Natural killer cell (primary cell): ENCODE measurements at regions not wholly inside any gene's neighbourhood (a gene's known extent, or its start where the extent isn't known, plus 50 kb on each side); places are given as distances from the start of the nearest gene placed in this dataset.

Experiments used
- ATAC-seq, 3 donors: fragments of 150-1000 bp in 2 of 3; fragments of 200-7000 bp in 1 of 3; cut with Tn5 transposase; 1 replicate in 1 of 3; 2 replicates in 2 of 3; pipeline ENCODE4 v1.10.0; 2021; ENCODE audit warnings: mild to moderate bottlenecking in 2 of 3, moderate library complexity in 2 of 3
- DNase-seq, 2 donors: peaks; one replicate each; pipeline versions ENCODE4 v3.0.0 to v3.0.0-alpha.2; 2013 to 2021; ENCODE audit warnings: mixed read lengths in 1 of 2
- H3K27ac ChIP-seq: one replicate; pipeline ENCODE4 v1.5.1; 2013; ENCODE audit warnings: mild to moderate bottlenecking, low read length
- H3K27me3 ChIP-seq: one replicate; pipeline ENCODE4 v1.6.1; 2013; ENCODE audit warnings: low read length; ENCODE audit not compliant: control insufficient read depth, insufficient read depth
- H3K36me3 ChIP-seq: one replicate; pipeline ENCODE4 v1.6.1; 2013; ENCODE audit warnings: low read length; ENCODE audit not compliant: control insufficient read depth, insufficient read depth
- H3K4me1 ChIP-seq: one replicate; pipeline ENCODE4 v1.6.1; 2013; ENCODE audit warnings: low read length; ENCODE audit not compliant: control insufficient read depth, insufficient read depth
- H3K4me3 ChIP-seq: one replicate; pipeline ENCODE4 v1.5.1; 2013; ENCODE audit warnings: low read length
- H3K9me3 ChIP-seq: one replicate; pipeline ENCODE4 v1.6.1; 2013; ENCODE audit warnings: low read length; ENCODE audit not compliant: control insufficient read depth, insufficient read depth
- H3K27ac Mint-ChIP-seq, 2 donors: one replicate each; pipeline ENCODE4 v1.8.0; 2022; ENCODE audit warnings: mild to moderate bottlenecking in 2 of 2, mixed read lengths in 2 of 2, moderate library complexity in 1 of 2
- H3K27me3 Mint-ChIP-seq, 2 donors: one replicate each; pipeline ENCODE4 v1.8.0; 2022; ENCODE audit warnings: low read depth in 2 of 2, mixed read lengths in 2 of 2
- H3K36me3 Mint-ChIP-seq: one replicate; pipeline ENCODE4 v1.8.0; 2022; ENCODE audit warnings: mixed read lengths
- H3K4me1 Mint-ChIP-seq, 2 donors: one replicate each; pipeline ENCODE4 v1.8.0; 2022; ENCODE audit warnings: mixed read lengths in 2 of 2
- H3K4me3 Mint-ChIP-seq: one replicate; pipeline ENCODE4 v1.8.0; 2022; ENCODE audit warnings: mild to moderate bottlenecking, moderate library complexity, mixed read lengths
- H3K9me3 Mint-ChIP-seq, 2 donors: one replicate each; pipeline ENCODE4 v1.8.0; 2022; ENCODE audit warnings: mixed read lengths in 2 of 2
- WGBS: methylation state at CpG from one replicate; pipeline ENCODE4 v1.1.7; 2013; ENCODE audit warnings: missing lambda C conversion rate; ENCODE audit not compliant: insufficient coverage; 5-methylcytosine and 5-hydroxymethylcytosine counted together
- intact Hi-C: fragments of 100-400 bp; cut with micrococcal nuclease; formaldehyde crosslinking; loops from one replicate; pipeline ENCODE4 v1.14.2; 2022
- TF ChIP-seq, protein P1 (sequence below): fragments of 200-600 bp; IDR thresholded peaks from one replicate; pipeline ENCODE4 v1.8.0; 2022; ENCODE audit warnings: antibody characterized with exemption

DNA sequence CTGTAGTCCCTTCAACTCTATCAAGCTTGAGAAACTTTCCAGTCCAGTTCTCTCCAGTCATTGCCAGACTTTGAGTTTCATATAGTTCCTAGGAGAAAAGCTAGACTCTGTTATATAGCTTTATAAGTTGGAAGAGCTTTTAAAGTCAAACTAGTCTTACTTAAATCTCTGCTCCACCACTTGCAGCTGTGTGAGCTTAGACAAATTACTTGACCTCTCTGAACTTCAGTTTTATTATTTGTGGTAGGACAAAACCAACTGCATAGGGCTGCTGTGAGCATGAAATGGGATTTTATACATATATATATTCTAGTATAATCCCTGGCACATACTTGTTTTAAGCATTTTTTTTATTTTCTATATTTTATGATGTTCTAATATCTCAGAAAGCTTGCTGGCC is 338.7 kb upstream of the NR5A2 start:
- H3K4me1 ChIP-seq, result no peaks in the 10 kb centered on the region
- Mint-ChIP-seq H3K4me1 (no peaks in the 10 kb centered on the region), H3K36me3 (no peaks in the 10 kb centered on the region), H3K27me3 (peaks cover 16 to 33% of the 10 kb centered on the region in 2 donors), H3K9me3 (no peaks in the 10 kb centered on the region), H3K4me3 (no peak overlapping the region), H3K27ac (no peak overlapping the region)
- ATAC-seq (no peak), DNase-seq (no peak)
- H3K36me3 ChIP-seq, result no peaks in the 10 kb centered on the region
- H3K27ac ChIP-seq, result no peak overlapping the region
- TF ChIP-seq, protein P1, sequence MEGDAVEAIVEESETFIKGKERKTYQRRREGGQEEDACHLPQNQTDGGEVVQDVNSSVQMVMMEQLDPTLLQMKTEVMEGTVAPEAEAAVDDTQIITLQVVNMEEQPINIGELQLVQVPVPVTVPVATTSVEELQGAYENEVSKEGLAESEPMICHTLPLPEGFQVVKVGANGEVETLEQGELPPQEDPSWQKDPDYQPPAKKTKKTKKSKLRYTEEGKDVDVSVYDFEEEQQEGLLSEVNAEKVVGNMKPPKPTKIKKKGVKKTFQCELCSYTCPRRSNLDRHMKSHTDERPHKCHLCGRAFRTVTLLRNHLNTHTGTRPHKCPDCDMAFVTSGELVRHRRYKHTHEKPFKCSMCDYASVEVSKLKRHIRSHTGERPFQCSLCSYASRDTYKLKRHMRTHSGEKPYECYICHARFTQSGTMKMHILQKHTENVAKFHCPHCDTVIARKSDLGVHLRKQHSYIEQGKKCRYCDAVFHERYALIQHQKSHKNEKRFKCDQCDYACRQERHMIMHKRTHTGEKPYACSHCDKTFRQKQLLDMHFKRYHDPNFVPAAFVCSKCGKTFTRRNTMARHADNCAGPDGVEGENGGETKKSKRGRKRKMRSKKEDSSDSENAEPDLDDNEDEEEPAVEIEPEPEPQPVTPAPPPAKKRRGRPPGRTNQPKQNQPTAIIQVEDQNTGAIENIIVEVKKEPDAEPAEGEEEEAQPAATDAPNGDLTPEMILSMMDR, result no peak
- no peak overlapping the region for H3K4me3 ChIP-seq
- H3K27me3 ChIP-seq, result no peaks in the 10 kb centered on the region
- no peaks in the 10 kb centered on the region for H3K9me3 ChIP-seq
- intact Hi-C loops, result loop anchor here (5.0 kb wide), 1 partner anchor 824 kb away; no protein-coding TSS in a partner anchor

DNA sequence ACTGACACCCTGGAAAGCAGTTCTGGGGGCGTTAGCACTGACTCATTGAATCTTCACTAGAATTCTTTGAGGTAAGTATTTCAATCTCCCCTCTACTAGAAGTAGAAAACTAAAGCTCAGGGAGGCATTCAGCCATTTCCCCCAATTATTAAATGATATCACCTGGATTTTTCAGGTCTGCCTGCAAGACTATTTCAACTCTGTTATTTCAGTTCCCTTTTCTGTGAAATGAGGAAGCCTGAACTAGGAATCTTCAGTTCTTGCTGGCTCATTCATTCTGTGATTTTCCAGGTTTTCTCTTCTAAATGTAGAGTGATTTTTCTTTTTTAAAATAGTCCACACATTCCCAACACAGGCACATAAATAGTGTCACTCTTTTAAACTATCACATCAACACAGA is 337.0 kb upstream of the NR5A2 start:
- WGBS, result 60% methylated on average over 1 of the region's 1 CpG
- H3K4me1 ChIP-seq, result no peaks in the 10 kb centered on the region
- TF ChIP-seq, protein P1, result no peak
- no peak overlapping the region for H3K27ac ChIP-seq
- H3K4me3 ChIP-seq, result no peak overlapping the region
- no peaks in the 10 kb centered on the region for H3K9me3 ChIP-seq
- Mint-ChIP-seq H3K9me3 (no peaks in the 10 kb centered on the region), H3K4me1 (no peaks in the 10 kb centered on the region), H3K27ac (no peak overlapping the region), H3K36me3 (no peaks in the 10 kb centered on the region), H3K4me3 (no peak overlapping the region), H3K27me3 (peaks cover 18 to 45% of the 10 kb centered on the region in 2 donors)
- no peaks in the 10 kb centered on the region for H3K36me3 ChIP-seq
- ATAC-seq, result no peak
- no peak for DNase-seq
- H3K27me3 ChIP-seq, result no peaks in the 10 kb centered on the region
- intact Hi-C loops, result no loop called here

DNA sequence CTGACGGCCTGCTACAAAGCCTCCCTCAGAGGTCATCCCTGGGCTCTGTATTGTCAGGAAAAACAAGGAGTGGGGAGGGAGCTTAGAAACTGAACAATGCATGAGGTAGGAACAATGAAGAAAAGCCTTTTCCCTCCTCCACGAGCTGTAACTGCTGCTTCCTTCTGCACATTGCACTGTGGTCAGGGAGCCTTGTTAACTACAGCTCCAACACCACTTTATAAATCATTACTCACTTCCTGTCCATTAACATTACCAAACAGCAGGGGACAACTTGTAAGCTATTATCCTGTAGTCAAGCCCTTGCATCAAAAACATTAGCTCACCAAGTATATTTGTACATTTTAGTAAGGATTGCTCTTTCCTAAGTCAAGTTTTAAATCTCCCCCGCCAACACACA is 336.0 kb upstream of the NR5A2 start:
- WGBS, result 71% methylated on average over 3 of the region's 3 CpGs
- H3K27me3 Mint-ChIP-seq, result peaks cover 18 to 47% of the 10 kb centered on the region in 2 donors
- H3K27ac ChIP-seq, result no peak overlapping the region

DNA sequence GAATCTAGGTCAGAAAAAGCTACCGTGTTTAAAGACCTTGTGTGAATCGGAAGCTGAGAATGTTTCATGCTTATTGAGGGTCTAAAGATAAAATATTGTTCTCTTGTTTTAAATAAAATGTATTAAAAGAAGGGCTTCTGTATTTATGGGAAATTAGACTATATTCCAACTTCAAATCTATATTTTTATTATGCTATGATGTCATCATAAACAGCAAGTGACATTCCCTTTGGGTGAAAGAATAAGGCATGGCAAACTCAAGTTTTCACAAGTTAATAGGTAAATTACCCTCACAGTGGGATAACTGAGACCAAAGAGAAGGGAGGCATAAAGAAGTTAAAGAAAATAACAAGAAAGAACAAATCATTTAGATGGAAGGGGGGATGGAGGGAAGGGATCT is 333.8 kb upstream of the NR5A2 start:
- Histone ChIP-seq H3K4me3 (no peak overlapping the region), H3K9me3 (no peaks in the 10 kb centered on the region), H3K27me3 (no peaks in the 10 kb centered on the region), H3K36me3 (no peaks in the 10 kb centered on the region), H3K4me1 (no peaks in the 10 kb centered on the region), H3K27ac (no peak overlapping the region)
- Mint-ChIP-seq H3K4me3 (no peak overlapping the region), H3K4me1 (no peaks in the 10 kb centered on the region), H3K27ac (no peak overlapping the region), H3K27me3 (peaks cover 13 to 51% of the 10 kb centered on the region in 2 donors), H3K36me3 (no peaks in the 10 kb centered on the region), H3K9me3 (no peaks in the 10 kb centered on the region)
- no peak for ATAC-seq
- TF ChIP-seq, protein P1, result no peak
- DNase-seq, result no peak
- intact Hi-C loops, result no loop called here
- WGBS, result 98% methylated on average over 2 of the region's 2 CpGs

More for the DNA sequence above, 336.0 kb upstream of the NR5A2 start:
- H3K36me3 ChIP-seq, result no peaks in the 10 kb centered on the region
- Mint-ChIP-seq H3K4me3 (no peak overlapping the region), H3K27ac (no peak overlapping the region), H3K4me1 (no peaks in the 10 kb centered on the region), H3K9me3 (no peaks in the 10 kb centered on the region), H3K36me3 (no peaks in the 10 kb centered on the region)
- intact Hi-C loops, result no loop called here
- H3K27me3 ChIP-seq, result no peaks in the 10 kb centered on the region
- no peaks in the 10 kb centered on the region for H3K9me3 ChIP-seq
- TF ChIP-seq, protein P1, result no peak
- no peak overlapping the region for H3K4me3 ChIP-seq
- H3K4me1 ChIP-seq, result no peaks in the 10 kb centered on the region
- no peak for DNase-seq
- ATAC-seq, result no peak
